ENCODE measurements at regions not wholly inside any gene's neighbourhood (a gene's known extent, or its start where the extent isn't known, plus 50 kb on each side); places are given as distances from the start of the nearest gene placed in this dataset.

- no peak for TF ChIP-seq GATA3 (IDR thresholded peaks at IDR 0.05; ENCODE audit: low read depth, low read length)
- no peak for TF ChIP-seq GATA2 (IDR thresholded peaks at IDR 0.05; ENCODE audit: low read depth, low read length)
These were observed 279.5 kb upstream of the ASIC2 start for GRCh38 chr17:33572615-33573014.
